Upper lobe of left lung (tissue), 4 donors: ENCODE measurements at regions not wholly inside any gene's neighbourhood (a gene's known extent, or its start where the extent isn't known, plus 50 kb on each side); places are given as distances from the start of the nearest gene placed in this dataset.

Experiments used
- EP300 ChIP-seq, 4 donors: sonication (generic); formaldehyde crosslinking; IDR thresholded peaks; one replicate each; pipeline ENCODE4 v1.5.1; 2017; ENCODE audit warnings: antibody characterized with exemption in 4 of 4, control low read depth in 2 of 4
- POLR2A ChIP-seq, 4 donors: fragments of 450-650 bp; IDR thresholded peaks; one replicate each; pipeline ENCODE4 v1.5.1; 2016 to 2017; ENCODE audit warnings: antibody characterized with exemption in 4 of 4, mild to moderate bottlenecking in 2 of 4
- POLR2AphosphoS5 ChIP-seq, 2 donors: sonication (generic); formaldehyde crosslinking; IDR thresholded peaks; one replicate each; pipeline ENCODE4 v1.5.1; 2017; ENCODE audit warnings: antibody characterized with exemption in 2 of 2
- TF ChIP-seq, protein P1 (sequence below), 6 experiments: fragments of 450-650 bp in 4 of 6; fragments of 200-600 bp in 2 of 6; sonication (generic) in 2 of 6; IDR thresholded peaks; one replicate each; pipeline ENCODE4 v1.5.1; 2016 to 2019; ENCODE audit warnings: antibody characterized with exemption in 6 of 6

DNA sequence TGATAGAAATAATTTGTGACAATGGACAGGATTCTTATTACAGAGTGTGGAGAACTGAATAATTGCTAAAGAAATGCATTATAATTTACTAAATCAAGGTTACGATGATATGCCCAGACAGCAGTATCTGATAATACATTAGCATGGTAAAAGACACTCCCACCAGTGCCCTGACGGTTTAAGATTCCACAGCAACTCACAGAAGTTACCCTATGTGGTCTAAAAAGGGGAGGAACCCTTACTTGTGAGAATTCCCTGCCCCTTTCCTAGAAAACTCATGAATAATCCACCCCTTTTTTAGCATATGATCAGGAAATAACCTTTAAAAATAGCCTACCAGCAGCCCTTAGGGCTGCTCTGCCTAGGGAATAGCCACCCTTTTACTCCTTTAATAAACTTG, 244.7 kb upstream of the SLC24A2 start:
- TF ChIP-seq, protein P1, sequence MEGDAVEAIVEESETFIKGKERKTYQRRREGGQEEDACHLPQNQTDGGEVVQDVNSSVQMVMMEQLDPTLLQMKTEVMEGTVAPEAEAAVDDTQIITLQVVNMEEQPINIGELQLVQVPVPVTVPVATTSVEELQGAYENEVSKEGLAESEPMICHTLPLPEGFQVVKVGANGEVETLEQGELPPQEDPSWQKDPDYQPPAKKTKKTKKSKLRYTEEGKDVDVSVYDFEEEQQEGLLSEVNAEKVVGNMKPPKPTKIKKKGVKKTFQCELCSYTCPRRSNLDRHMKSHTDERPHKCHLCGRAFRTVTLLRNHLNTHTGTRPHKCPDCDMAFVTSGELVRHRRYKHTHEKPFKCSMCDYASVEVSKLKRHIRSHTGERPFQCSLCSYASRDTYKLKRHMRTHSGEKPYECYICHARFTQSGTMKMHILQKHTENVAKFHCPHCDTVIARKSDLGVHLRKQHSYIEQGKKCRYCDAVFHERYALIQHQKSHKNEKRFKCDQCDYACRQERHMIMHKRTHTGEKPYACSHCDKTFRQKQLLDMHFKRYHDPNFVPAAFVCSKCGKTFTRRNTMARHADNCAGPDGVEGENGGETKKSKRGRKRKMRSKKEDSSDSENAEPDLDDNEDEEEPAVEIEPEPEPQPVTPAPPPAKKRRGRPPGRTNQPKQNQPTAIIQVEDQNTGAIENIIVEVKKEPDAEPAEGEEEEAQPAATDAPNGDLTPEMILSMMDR (IDR thresholded peaks at IDR 0.05): no peak
- no peak for TF ChIP-seq EP300 (IDR thresholded peaks at IDR 0.05)
- no peak for TF ChIP-seq POLR2A (IDR thresholded peaks at IDR 0.05)
- no peak for TF ChIP-seq POLR2AphosphoS5 (IDR thresholded peaks at IDR 0.05)
